ENCODE measurements at regions not wholly inside any gene's neighbourhood (a gene's known extent, or its start where the extent isn't known, plus 50 kb on each side); places are given as distances from the start of the nearest gene placed in this dataset.
A peak's percentile ranks its signal among the peaks of the same experiment; 100 is the strongest.

- WGBS (ENCODE audit: insufficient coverage, low lambda C conversion rate), result 33% methylated on average over 1 of the region's 6 CpGs
- peak in 1 of 2 donors; percentile 14 for DNase-seq
- Histone ChIP-seq H3K4me3 (ENCODE audit: low read length) (no peak overlapping the region), H3K27me3 (ENCODE audit: control insufficient read depth, insufficient read depth, low read length) (no peaks in the 10 kb centered on the region), H3K36me3 (ENCODE audit: control insufficient read depth, insufficient read depth, low read length) (no peaks in the 10 kb centered on the region), H3K27ac (ENCODE audit: low read length) (no peak overlapping the region), H3K9me3 (ENCODE audit: control insufficient read depth, low read depth, low read length) (peaks cover 4% of the 10 kb centered on the region), H3K4me1 (ENCODE audit: control insufficient read depth, insufficient read depth, low read length) (no peaks in the 10 kb centered on the region)
Observed at GRCh38 chr3:59609657-59610348, 560.0 kb upstream of the CFAP20DC start.

- Histone ChIP-seq H3K27ac (ENCODE audit: low read length) (no peak overlapping the region), H3K4me1 (ENCODE audit: control insufficient read depth, insufficient read depth, low read length) (no peaks in the 10 kb centered on the region), H3K36me3 (ENCODE audit: control insufficient read depth, insufficient read depth, low read length) (no peaks in the 10 kb centered on the region), H3K4me3 (ENCODE audit: low read length) (no peak overlapping the region), H3K27me3 (ENCODE audit: control insufficient read depth, insufficient read depth, low read length) (no peaks in the 10 kb centered on the region), H3K9me3 (ENCODE audit: control insufficient read depth, low read depth, low read length) (no peaks in the 10 kb centered on the region)
- DNase-seq, result no peak
- 100% methylated on average over 2 of the region's 6 CpGs for WGBS (ENCODE audit: insufficient coverage, low lambda C conversion rate)
Observed at GRCh38 chr3:59608356-59608755, 558.5 kb upstream of the CFAP20DC start.

GRCh38 chr3:59607656-59608055 is 557.8 kb upstream of the CFAP20DC start:
- H3K27me3 ChIP-seq (ENCODE audit: control insufficient read depth, insufficient read depth, low read length), result no peaks in the 10 kb centered on the region
- H3K36me3 ChIP-seq (ENCODE audit: control insufficient read depth, insufficient read depth, low read length), result no peaks in the 10 kb centered on the region
- H3K4me3 ChIP-seq (ENCODE audit: low read length), result no peak overlapping the region
- no peak overlapping the region for H3K27ac ChIP-seq (ENCODE audit: low read length)
- peak in 1 of 2 donors; percentile 13 for DNase-seq
- no peaks in the 10 kb centered on the region for H3K4me1 ChIP-seq (ENCODE audit: control insufficient read depth, insufficient read depth, low read length)
- no CpG with 5 or more reads among the region's 1 CpG for WGBS (ENCODE audit: insufficient coverage, low lambda C conversion rate)
- H3K9me3 ChIP-seq (ENCODE audit: control insufficient read depth, low read depth, low read length), result no peaks in the 10 kb centered on the region

DNA sequence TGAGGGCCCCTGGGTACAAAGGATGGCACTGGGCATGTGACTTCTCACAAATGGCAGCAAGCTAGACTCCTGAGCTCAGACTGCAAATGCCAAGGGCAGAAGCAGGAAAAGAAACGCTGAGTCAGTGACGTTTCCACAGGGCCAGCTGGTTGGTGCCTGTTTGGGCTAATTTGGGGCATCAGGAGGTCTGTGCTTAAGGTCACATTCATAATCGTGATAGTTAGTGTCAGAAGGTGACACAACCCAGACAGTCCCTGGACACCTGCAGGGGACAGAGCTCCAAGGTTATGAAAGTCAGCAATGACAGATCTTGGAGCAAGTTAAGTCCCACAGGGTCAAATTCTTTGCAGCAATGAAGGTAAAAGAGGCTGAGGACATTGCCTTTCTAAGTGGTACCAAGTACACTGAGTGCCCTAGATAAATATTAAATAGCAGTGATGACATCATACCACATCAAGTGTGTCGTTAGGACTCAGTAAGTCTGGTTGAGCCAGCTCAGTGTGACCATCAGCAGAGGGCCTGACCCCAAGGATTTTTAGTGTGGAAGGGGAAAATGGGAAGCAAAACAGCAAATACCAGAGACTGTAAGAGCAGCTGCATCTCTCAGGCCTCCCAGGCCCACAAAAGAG is 556.9 kb upstream of the CFAP20DC start:
- Histone ChIP-seq H3K4me1 (ENCODE audit: control insufficient read depth, insufficient read depth, low read length) (no peaks in the 10 kb centered on the region), H3K27me3 (ENCODE audit: control insufficient read depth, insufficient read depth, low read length) (no peaks in the 10 kb centered on the region), H3K27ac (ENCODE audit: low read length) (no peak overlapping the region), H3K36me3 (ENCODE audit: control insufficient read depth, insufficient read depth, low read length) (no peaks in the 10 kb centered on the region), H3K9me3 (ENCODE audit: control insufficient read depth, low read depth, low read length) (no peaks in the 10 kb centered on the region), H3K4me3 (ENCODE audit: low read length) (no peak overlapping the region)
- no CpG with 5 or more reads among the region's 4 CpGs for WGBS (ENCODE audit: insufficient coverage, low lambda C conversion rate)
- no peak for DNase-seq

GRCh38 chr3:59605944-59606534 is 556.2 kb upstream of the CFAP20DC start:
- H3K4me1 ChIP-seq (ENCODE audit: control insufficient read depth, insufficient read depth, low read length), result no peaks in the 10 kb centered on the region
- H3K4me3 ChIP-seq (ENCODE audit: low read length), result no peak overlapping the region
- no peaks in the 10 kb centered on the region for H3K27me3 ChIP-seq (ENCODE audit: control insufficient read depth, insufficient read depth, low read length)
- no peak for DNase-seq
- no peaks in the 10 kb centered on the region for H3K9me3 ChIP-seq (ENCODE audit: control insufficient read depth, low read depth, low read length)
- no peaks in the 10 kb centered on the region for H3K36me3 ChIP-seq (ENCODE audit: control insufficient read depth, insufficient read depth, low read length)
- WGBS (ENCODE audit: insufficient coverage, low lambda C conversion rate), result no CpG with 5 or more reads among the region's 5 CpGs
- no peak overlapping the region for H3K27ac ChIP-seq (ENCODE audit: low read length)

GRCh38 chr3:59605318-59605717 is 555.5 kb upstream of the CFAP20DC start:
- H3K36me3 ChIP-seq (ENCODE audit: control insufficient read depth, insufficient read depth, low read length), result no peaks in the 10 kb centered on the region
- H3K9me3 ChIP-seq (ENCODE audit: control insufficient read depth, low read depth, low read length), result no peaks in the 10 kb centered on the region
- no peak overlapping the region for H3K4me3 ChIP-seq (ENCODE audit: low read length)
- DNase-seq, result no peak
- no peaks in the 10 kb centered on the region for H3K27me3 ChIP-seq (ENCODE audit: control insufficient read depth, insufficient read depth, low read length)
- no peak overlapping the region for H3K27ac ChIP-seq (ENCODE audit: low read length)
- no CpG with 5 or more reads among the region's 1 CpG for WGBS (ENCODE audit: insufficient coverage, low lambda C conversion rate)
- H3K4me1 ChIP-seq (ENCODE audit: control insufficient read depth, insufficient read depth, low read length), result no peaks in the 10 kb centered on the region

DNA sequence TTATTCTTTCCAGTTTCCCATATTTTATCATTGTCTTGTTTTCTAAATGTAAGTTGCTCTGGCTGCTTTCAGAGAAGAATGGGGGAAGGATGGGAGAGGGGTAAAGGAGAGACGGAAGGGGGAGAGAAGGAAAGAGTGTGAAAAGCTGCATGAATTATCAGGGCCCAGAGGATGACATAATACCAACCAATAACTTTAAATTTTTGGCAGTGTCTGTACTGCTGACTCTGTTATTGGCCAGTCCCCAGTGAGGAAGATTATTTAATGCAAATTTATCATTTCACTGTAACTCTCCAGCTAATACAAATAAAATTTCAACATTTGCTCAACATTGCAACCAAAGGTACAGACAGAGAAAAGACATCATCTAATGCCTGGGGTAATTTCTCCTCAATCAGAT is 551.7 kb upstream of the CFAP20DC start:
- H3K36me3 ChIP-seq (ENCODE audit: control insufficient read depth, insufficient read depth, low read length), result no peaks in the 10 kb centered on the region
- H3K27me3 ChIP-seq (ENCODE audit: control insufficient read depth, insufficient read depth, low read length), result no peaks in the 10 kb centered on the region
- no peak overlapping the region for H3K4me3 ChIP-seq (ENCODE audit: low read length)
- H3K9me3 ChIP-seq (ENCODE audit: control insufficient read depth, low read depth, low read length), result no peaks in the 10 kb centered on the region
- WGBS (ENCODE audit: insufficient coverage, low lambda C conversion rate), result 83% methylated on average over 1 of the region's 1 CpG
- H3K4me1 ChIP-seq (ENCODE audit: control insufficient read depth, insufficient read depth, low read length), result no peaks in the 10 kb centered on the region
- H3K27ac ChIP-seq (ENCODE audit: low read length), result no peak overlapping the region
- DNase-seq, result no peak

GRCh38 chr3:59600631-59601030 is 550.8 kb upstream of the CFAP20DC start:
- no peak for DNase-seq
- Histone ChIP-seq H3K4me3 (ENCODE audit: low read length) (no peak overlapping the region), H3K27ac (ENCODE audit: low read length) (no peak overlapping the region), H3K4me1 (ENCODE audit: control insufficient read depth, insufficient read depth, low read length) (no peaks in the 10 kb centered on the region), H3K9me3 (ENCODE audit: control insufficient read depth, low read depth, low read length) (no peaks in the 10 kb centered on the region), H3K36me3 (ENCODE audit: control insufficient read depth, insufficient read depth, low read length) (no peaks in the 10 kb centered on the region), H3K27me3 (ENCODE audit: control insufficient read depth, insufficient read depth, low read length) (no peaks in the 10 kb centered on the region)
- WGBS (ENCODE audit: insufficient coverage, low lambda C conversion rate), result no CpG with 5 or more reads among the region's 2 CpGs

- H3K27me3 ChIP-seq (ENCODE audit: control insufficient read depth, insufficient read depth, low read length), result no peaks in the 10 kb centered on the region
- no CpG with 5 or more reads among the region's 1 CpG for WGBS (ENCODE audit: insufficient coverage, low lambda C conversion rate)
- no peak for DNase-seq
- no peaks in the 10 kb centered on the region for H3K9me3 ChIP-seq (ENCODE audit: control insufficient read depth, low read depth, low read length)
- no peak overlapping the region for H3K4me3 ChIP-seq (ENCODE audit: low read length)
- H3K27ac ChIP-seq (ENCODE audit: low read length), result no peak overlapping the region
- no peaks in the 10 kb centered on the region for H3K4me1 ChIP-seq (ENCODE audit: control insufficient read depth, insufficient read depth, low read length)
- H3K36me3 ChIP-seq (ENCODE audit: control insufficient read depth, insufficient read depth, low read length), result no peaks in the 10 kb centered on the region
Observed at GRCh38 chr3:59596741-59597140, 546.9 kb upstream of the CFAP20DC start.

DNA sequence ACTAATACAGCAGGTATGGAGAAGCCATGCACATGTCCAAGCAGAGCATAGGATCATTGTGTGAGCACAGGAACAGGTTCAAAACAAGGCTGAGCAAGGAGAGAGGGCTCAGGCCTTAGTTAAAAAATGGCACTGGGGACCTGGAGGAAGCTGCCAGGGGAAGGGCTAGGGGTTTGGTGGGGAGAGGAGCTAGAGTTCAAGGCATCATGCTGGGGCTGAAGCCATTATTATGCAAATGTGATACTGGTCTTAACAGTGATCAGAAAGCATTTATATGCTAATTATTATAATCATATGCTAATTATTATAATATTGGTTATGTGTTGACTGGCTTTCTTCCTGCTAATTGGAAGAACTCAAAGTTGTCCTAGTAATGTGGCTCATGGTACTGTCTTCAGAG is 546.0 kb upstream of the CFAP20DC start:
- no peaks in the 10 kb centered on the region for H3K4me1 ChIP-seq (ENCODE audit: control insufficient read depth, insufficient read depth, low read length)
- H3K27ac ChIP-seq (ENCODE audit: low read length), result no peak overlapping the region
- no peaks in the 10 kb centered on the region for H3K9me3 ChIP-seq (ENCODE audit: control insufficient read depth, low read depth, low read length)
- no peaks in the 10 kb centered on the region for H3K27me3 ChIP-seq (ENCODE audit: control insufficient read depth, insufficient read depth, low read length)
- no peaks in the 10 kb centered on the region for H3K36me3 ChIP-seq (ENCODE audit: control insufficient read depth, insufficient read depth, low read length)
- DNase-seq, result no peak
- no peak overlapping the region for H3K4me3 ChIP-seq (ENCODE audit: low read length)

DNA sequence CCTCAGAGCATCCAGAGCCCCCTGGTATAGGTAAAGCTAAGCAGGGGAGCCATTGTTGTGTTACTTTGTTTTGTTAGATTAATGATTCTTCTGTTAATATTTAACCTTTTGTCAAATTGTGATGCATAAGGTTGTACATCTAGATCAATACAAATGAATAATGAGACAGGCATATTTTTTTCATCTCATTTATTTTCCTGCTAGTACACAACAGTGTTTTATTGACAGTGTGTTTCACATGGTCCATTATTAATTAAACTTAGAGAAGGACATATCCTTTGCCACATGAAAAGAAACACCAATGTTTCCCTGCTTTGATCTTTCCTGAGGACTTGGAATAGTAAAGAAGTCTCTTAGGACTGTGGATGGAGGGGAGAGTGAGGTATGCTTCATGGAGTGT is 543.6 kb upstream of the CFAP20DC start:
- Histone ChIP-seq H3K4me3 (ENCODE audit: low read length) (no peak overlapping the region), H3K36me3 (ENCODE audit: control insufficient read depth, insufficient read depth, low read length) (no peaks in the 10 kb centered on the region), H3K9me3 (ENCODE audit: control insufficient read depth, low read depth, low read length) (no peaks in the 10 kb centered on the region), H3K4me1 (ENCODE audit: control insufficient read depth, insufficient read depth, low read length) (no peaks in the 10 kb centered on the region), H3K27me3 (ENCODE audit: control insufficient read depth, insufficient read depth, low read length) (no peaks in the 10 kb centered on the region), H3K27ac (ENCODE audit: low read length) (no peak overlapping the region)
- no peak for DNase-seq

All from large intestine (tissue), 3 donors.